WI38 (cell line): ENCODE measurements at regions not wholly inside any gene's neighbourhood (a gene's known extent, or its start where the extent isn't known, plus 50 kb on each side); places are given as distances from the start of the nearest gene placed in this dataset.

ENCODE experiments used
- H3K4me3 ChIP-seq: 2 replicates; pipeline ENCODE4 v1.5.1; 2011; ENCODE audit warnings: low read depth, mild to moderate bottlenecking, control low read depth, low read length
- CTCF ChIP-seq: IDR thresholded peaks from 2 replicates; pipeline ENCODE4 v1.5.1; 2012; ENCODE audit warnings: low read depth, mild to moderate bottlenecking, control low read depth, low read length

- TF ChIP-seq CTCF, result no peak
- H3K4me3 ChIP-seq, result no peak overlapping the region
Measured at GRCh38 chr17:77434136-77435114, 293.7 kb downstream of the SEC14L1 start.

- TF ChIP-seq CTCF, result no peak
- no peak overlapping the region for H3K4me3 ChIP-seq
Measured at GRCh38 chr17:77435272-77436057, 294.7 kb downstream of the SEC14L1 start.

GRCh38 chr17:77436058-77436442, 295.3 kb downstream of the SEC14L1 start:
- TF ChIP-seq CTCF, result no peak

GRCh38 chr17:77436481-77436880, 295.7 kb downstream of the SEC14L1 start:
- no peak for TF ChIP-seq CTCF
- H3K4me3 ChIP-seq, result no peak overlapping the region

More at GRCh38 chr17:77436058-77436442, 295.3 kb downstream of the SEC14L1 start:
- H3K4me3 ChIP-seq, result no peak overlapping the region

GRCh38 chr17:77437017-77437416, 296.2 kb downstream of the SEC14L1 start:
- no peak for TF ChIP-seq CTCF
- no peak overlapping the region for H3K4me3 ChIP-seq

- no peak for TF ChIP-seq CTCF
- H3K4me3 ChIP-seq, result no peak overlapping the region
Measured at GRCh38 chr17:77437747-77438146, 297.0 kb downstream of the SEC14L1 start.
